ENCODE measurements at regions not wholly inside any gene's neighbourhood (a gene's known extent, or its start where the extent isn't known, plus 50 kb on each side); places are given as distances from the start of the nearest gene placed in this dataset.

DNA sequence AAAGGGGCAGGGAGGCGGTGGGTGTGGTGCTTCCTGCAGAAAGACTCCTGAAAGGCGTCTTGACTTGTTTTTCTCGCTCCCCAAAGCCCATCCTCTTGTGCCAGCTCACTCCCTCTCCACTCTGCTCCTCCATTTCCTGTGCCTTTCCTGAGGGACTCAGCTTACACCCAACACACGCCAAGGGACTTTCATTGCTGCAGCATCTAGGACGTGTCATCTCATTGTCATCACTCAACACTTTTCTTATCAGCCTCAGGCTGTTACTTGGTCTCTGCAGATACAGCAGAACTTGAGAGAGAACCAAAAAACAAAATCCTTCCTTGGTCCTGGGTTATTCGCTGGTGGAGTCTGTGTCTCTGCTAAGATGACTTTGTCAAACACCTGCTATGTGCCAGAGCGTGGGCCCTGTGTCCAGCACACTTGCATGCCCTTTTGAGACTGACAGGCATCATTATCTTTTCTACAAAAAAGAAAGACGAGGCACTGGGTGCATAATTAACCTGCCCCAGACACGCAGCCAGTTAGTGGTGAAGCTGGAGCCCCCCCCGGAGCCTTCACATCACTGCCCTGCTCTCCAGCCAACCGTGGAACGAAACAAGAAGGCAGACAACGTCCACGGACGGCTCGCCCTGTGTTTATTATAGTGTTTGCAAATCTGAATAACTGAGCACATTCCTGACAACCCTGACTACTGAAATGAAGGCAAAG, 261.7 kb upstream of the HDAC4 start:
- no peak for TF ChIP-seq NR2F2 (IDR thresholded peaks at IDR 0.05)
- TF ChIP-seq, protein P1, sequence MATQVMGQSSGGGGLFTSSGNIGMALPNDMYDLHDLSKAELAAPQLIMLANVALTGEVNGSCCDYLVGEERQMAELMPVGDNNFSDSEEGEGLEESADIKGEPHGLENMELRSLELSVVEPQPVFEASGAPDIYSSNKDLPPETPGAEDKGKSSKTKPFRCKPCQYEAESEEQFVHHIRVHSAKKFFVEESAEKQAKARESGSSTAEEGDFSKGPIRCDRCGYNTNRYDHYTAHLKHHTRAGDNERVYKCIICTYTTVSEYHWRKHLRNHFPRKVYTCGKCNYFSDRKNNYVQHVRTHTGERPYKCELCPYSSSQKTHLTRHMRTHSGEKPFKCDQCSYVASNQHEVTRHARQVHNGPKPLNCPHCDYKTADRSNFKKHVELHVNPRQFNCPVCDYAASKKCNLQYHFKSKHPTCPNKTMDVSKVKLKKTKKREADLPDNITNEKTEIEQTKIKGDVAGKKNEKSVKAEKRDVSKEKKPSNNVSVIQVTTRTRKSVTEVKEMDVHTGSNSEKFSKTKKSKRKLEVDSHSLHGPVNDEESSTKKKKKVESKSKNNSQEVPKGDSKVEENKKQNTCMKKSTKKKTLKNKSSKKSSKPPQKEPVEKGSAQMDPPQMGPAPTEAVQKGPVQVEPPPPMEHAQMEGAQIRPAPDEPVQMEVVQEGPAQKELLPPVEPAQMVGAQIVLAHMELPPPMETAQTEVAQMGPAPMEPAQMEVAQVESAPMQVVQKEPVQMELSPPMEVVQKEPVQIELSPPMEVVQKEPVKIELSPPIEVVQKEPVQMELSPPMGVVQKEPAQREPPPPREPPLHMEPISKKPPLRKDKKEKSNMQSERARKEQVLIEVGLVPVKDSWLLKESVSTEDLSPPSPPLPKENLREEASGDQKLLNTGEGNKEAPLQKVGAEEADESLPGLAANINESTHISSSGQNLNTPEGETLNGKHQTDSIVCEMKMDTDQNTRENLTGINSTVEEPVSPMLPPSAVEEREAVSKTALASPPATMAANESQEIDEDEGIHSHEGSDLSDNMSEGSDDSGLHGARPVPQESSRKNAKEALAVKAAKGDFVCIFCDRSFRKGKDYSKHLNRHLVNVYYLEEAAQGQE (IDR thresholded peaks at IDR 0.05) = no peak
- no peak for TF ChIP-seq FOXA2 (IDR thresholded peaks at IDR 0.05)
- no peak for TF ChIP-seq RAD21 (IDR thresholded peaks at IDR 0.05)
- no peak for TF ChIP-seq RXRA (IDR thresholded peaks at IDR 0.05)
- TF ChIP-seq JUND (IDR thresholded peaks at IDR 0.05) = no peak
- Histone ChIP-seq H3K4me1 (ENCODE audit: control insufficient read depth in 4 of 4, insufficient read depth in 4 of 4, low read length in 3 of 4) (no peaks in the 10 kb centered on the region), H3K36me3 (ENCODE audit: control insufficient read depth in 4 of 4, insufficient read depth in 3 of 4, low read depth in 1 of 4, low read length in 3 of 4) (no peaks in the 10 kb centered on the region), H3K9ac (ENCODE audit: low read depth in 1 of 2, low read length in 2 of 2) (no peak overlapping the region), H3K4me3 (ENCODE audit: low read depth in 1 of 3, low read length in 3 of 3) (no peak overlapping the region), H3K27me3 (ENCODE audit: control insufficient read depth in 4 of 4, insufficient read depth in 4 of 4, low read length in 3 of 4) (peaks cover 0 to 3% (median 0%) of the 10 kb centered on the region in 4 donors), H3K9me3 (ENCODE audit: control insufficient read depth in 4 of 4, low read length in 3 of 4) (no peaks in the 10 kb centered on the region), H3K27ac (ENCODE audit: low read depth in 1 of 2, low read length in 2 of 2) (no peak overlapping the region)
- DNase-seq (ENCODE audit: low spot score) = no peak
- WGBS = 54% methylated on average over 16 of the region's 16 CpGs

GRCh38 chr2:239661334-239662312, 260.8 kb upstream of the HDAC4 start:
- Histone ChIP-seq H3K27ac (ENCODE audit: low read depth in 1 of 2, low read length in 2 of 2) (no peak overlapping the region), H3K27me3 (ENCODE audit: control insufficient read depth in 4 of 4, insufficient read depth in 4 of 4, low read length in 3 of 4) (peaks cover 0 to 3% (median 0%) of the 10 kb centered on the region in 4 donors), H3K4me3 (ENCODE audit: low read depth in 1 of 3, low read length in 3 of 3) (no peak overlapping the region), H3K9ac (ENCODE audit: low read depth in 1 of 2, low read length in 2 of 2) (no peak overlapping the region), H3K36me3 (ENCODE audit: control insufficient read depth in 4 of 4, insufficient read depth in 3 of 4, low read depth in 1 of 4, low read length in 3 of 4) (no peaks in the 10 kb centered on the region), H3K9me3 (ENCODE audit: control insufficient read depth in 4 of 4, low read length in 3 of 4) (no peaks in the 10 kb centered on the region), H3K4me1 (ENCODE audit: control insufficient read depth in 4 of 4, insufficient read depth in 4 of 4, low read length in 3 of 4) (no peaks in the 10 kb centered on the region)
- no peak for DNase-seq (ENCODE audit: low spot score)
- WGBS = 56% methylated on average over 15 of the region's 15 CpGs
- TF ChIP-seq, protein P1 (IDR thresholded peaks at IDR 0.05) = no peak
- no peak for TF ChIP-seq SP1 (IDR thresholded peaks at IDR 0.05)
- no peak for TF ChIP-seq EGR1 (IDR thresholded peaks at IDR 0.05; ENCODE audit: low read depth in 2 of 2)
- TF ChIP-seq ATF3 (IDR thresholded peaks at IDR 0.05) = no peak
- TF ChIP-seq TAF1 (conservative IDR thresholded peaks at IDR 0.05) = no peak
- TF ChIP-seq ZBTB33 (IDR thresholded peaks at IDR 0.05) = no peak
- TF ChIP-seq HNF4A (conservative IDR thresholded peaks at IDR 0.05) = no peak
- TF ChIP-seq YY1 (IDR thresholded peaks at IDR 0.05) = no peak
- TF ChIP-seq NR2F2 (IDR thresholded peaks at IDR 0.05) = no peak
- no peak for TF ChIP-seq FOXA2 (IDR thresholded peaks at IDR 0.05)
- TF ChIP-seq RAD21 (IDR thresholded peaks at IDR 0.05) = no peak
- no peak for TF ChIP-seq RXRA (IDR thresholded peaks at IDR 0.05)
- no peak for TF ChIP-seq FOXA1 (IDR thresholded peaks at IDR 0.05)
- no peak for TF ChIP-seq HNF4G (IDR thresholded peaks at IDR 0.05)
- no peak for TF ChIP-seq MAX (IDR thresholded peaks at IDR 0.05)
- TF ChIP-seq GABPA (IDR thresholded peaks at IDR 0.05 in 1 of 2, conservative IDR thresholded peaks at IDR 0.05 in 1 of 2) = no peak
- TF ChIP-seq, protein P2, sequence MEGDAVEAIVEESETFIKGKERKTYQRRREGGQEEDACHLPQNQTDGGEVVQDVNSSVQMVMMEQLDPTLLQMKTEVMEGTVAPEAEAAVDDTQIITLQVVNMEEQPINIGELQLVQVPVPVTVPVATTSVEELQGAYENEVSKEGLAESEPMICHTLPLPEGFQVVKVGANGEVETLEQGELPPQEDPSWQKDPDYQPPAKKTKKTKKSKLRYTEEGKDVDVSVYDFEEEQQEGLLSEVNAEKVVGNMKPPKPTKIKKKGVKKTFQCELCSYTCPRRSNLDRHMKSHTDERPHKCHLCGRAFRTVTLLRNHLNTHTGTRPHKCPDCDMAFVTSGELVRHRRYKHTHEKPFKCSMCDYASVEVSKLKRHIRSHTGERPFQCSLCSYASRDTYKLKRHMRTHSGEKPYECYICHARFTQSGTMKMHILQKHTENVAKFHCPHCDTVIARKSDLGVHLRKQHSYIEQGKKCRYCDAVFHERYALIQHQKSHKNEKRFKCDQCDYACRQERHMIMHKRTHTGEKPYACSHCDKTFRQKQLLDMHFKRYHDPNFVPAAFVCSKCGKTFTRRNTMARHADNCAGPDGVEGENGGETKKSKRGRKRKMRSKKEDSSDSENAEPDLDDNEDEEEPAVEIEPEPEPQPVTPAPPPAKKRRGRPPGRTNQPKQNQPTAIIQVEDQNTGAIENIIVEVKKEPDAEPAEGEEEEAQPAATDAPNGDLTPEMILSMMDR (IDR thresholded peaks at IDR 0.05; ENCODE audit: low read depth, low read length, missing input control) = no peak
- no peak for TF ChIP-seq JUND (IDR thresholded peaks at IDR 0.05)

All from liver (tissue), 8 donors.